Astrocyte of the cerebellum (primary cell): ENCODE measurements at regions not wholly inside any gene's neighbourhood (a gene's known extent, or its start where the extent isn't known, plus 50 kb on each side); places are given as distances from the start of the nearest gene placed in this dataset.
"Not testable (repeated sequence)": the region's sequence is repeated elsewhere in the genome, so short reads cannot be mapped to it uniquely, and the experiment has no call there.

Experiments used
- DNase-seq: peaks from one replicate; pipeline ENCODE4 v3.0.0-alpha.2; 2011; ENCODE audit warnings: low read depth
- H3K4me3 ChIP-seq: 2 replicates; pipeline ENCODE4 v1.5.1; 2011; ENCODE audit warnings: mild to moderate bottlenecking, low read depth, low read length, moderate library complexity
- CTCF ChIP-seq: IDR thresholded peaks from 2 replicates; pipeline ENCODE4 v1.5.1; 2012; ENCODE audit warnings: low read length, low read depth, moderate library complexity, mild to moderate bottlenecking; ENCODE audit errors: missing control alignments
- in situ Hi-C: cut with HindIII; loops from 2 replicates; pipeline ENCODE4 v1.10.0; 2017; ENCODE audit warnings: low sequenced_read_pairs

GRCh38 chr17:77527836-77528505 lies 387.2 kb downstream of the SEC14L1 start:
- in situ Hi-C loops: loop anchor here (25.0 kb wide), 1 partner anchor 484 kb away; no protein-coding TSS in a partner anchor

DNA sequence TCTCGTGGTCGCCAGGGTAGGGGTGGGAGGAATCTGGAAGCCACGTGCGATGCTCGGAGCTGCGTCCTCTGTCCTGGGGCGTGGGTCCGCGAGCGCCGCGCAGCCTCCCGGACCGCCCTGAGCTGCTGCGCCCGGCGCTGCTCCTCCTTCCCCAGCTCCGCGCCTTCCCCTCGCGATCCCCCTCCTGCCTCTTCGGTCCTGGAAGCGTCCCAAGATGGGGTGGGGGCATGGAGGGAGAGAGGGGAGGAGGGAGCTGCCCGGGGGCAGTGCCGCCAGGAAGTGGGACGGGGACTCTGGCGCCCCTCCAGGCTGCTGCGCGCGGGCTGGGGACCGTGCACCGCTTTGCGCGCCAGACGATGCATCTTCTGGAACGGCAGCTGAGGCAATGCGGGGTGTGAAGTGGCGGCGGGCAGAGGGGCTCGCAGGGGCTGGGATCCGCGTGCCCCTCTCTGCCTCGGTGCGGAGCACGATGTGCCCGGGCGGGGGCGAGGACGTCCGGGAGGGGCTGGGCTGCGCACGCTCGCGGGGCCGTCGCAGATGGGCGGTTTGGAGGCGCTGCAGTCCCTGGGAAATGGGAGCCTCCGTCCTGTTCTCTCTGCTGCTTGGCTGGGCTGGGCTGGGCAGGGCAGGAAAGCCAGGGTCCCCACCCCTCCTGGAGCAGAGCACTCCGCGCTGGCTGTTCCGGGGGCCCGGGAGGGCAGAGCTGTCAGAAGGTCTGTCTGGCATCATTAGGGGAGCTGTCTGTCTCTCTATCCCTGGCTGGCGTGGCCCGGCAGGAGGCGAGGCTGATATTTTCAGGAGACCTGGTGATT lies 388.0 kb downstream of the SEC14L1 start:
- H3K4me3 ChIP-seq: peak overlapping the region; percentile 38
- no peak for DNase-seq

More at GRCh38 chr17:77527836-77528505, 387.2 kb downstream of the SEC14L1 start:
- DNase-seq: no peak
- TF ChIP-seq CTCF: no peak
- peak overlapping the region; percentile 38 for H3K4me3 ChIP-seq

GRCh38 chr17:77529328-77529650 lies 388.5 kb downstream of the SEC14L1 start:
- in situ Hi-C loops: loop anchor here (25.0 kb wide), 1 partner anchor 483 kb away; no protein-coding TSS in a partner anchor
- no peak for DNase-seq
- no peak overlapping the region for H3K4me3 ChIP-seq
- no peak for TF ChIP-seq CTCF

More for the DNA sequence above, 388.0 kb downstream of the SEC14L1 start:
- no peak for TF ChIP-seq CTCF
- in situ Hi-C loops: loop anchor here (25.0 kb wide), 1 partner anchor 484 kb away; no protein-coding TSS in a partner anchor

DNA sequence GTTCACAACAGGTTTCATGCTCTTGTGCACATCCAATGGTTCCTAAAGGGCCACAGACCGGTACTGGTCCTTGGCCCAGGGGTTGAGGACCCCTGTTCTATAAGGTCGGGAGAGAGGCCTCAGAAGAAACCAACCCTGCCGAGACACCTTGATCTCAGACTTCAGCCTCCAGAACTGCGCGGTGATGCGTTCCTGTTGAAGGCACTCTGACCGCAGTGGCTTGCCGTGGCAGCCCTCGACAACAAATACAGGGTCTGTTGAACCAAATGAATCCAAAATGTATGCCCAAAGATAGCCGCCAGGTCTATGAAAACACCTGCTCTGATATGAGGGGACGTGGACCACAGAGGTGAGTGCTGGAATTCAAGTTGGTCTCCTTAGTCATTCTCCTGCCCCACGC lies 389.8 kb downstream of the SEC14L1 start:
- no peak for TF ChIP-seq CTCF
- H3K4me3 ChIP-seq: no peak overlapping the region
- DNase-seq: no peak
- in situ Hi-C loops: loop anchor here (25.0 kb wide), 1 partner anchor 482 kb away; no protein-coding TSS in a partner anchor

GRCh38 chr17:77531002-77531401 lies 390.2 kb downstream of the SEC14L1 start:
- H3K4me3 ChIP-seq: no peak overlapping the region
- TF ChIP-seq CTCF: no peak
- DNase-seq: no peak
- in situ Hi-C loops: loop anchor here (25.0 kb wide), 1 partner anchor 481 kb away; no protein-coding TSS in a partner anchor

- in situ Hi-C loops: loop anchor here (25.0 kb wide), 1 partner anchor 481 kb away; no protein-coding TSS in a partner anchor
- no peak for DNase-seq
- no peak for TF ChIP-seq CTCF
- no peak overlapping the region for H3K4me3 ChIP-seq
Measured at GRCh38 chr17:77531641-77532040, 390.9 kb downstream of the SEC14L1 start.

DNA sequence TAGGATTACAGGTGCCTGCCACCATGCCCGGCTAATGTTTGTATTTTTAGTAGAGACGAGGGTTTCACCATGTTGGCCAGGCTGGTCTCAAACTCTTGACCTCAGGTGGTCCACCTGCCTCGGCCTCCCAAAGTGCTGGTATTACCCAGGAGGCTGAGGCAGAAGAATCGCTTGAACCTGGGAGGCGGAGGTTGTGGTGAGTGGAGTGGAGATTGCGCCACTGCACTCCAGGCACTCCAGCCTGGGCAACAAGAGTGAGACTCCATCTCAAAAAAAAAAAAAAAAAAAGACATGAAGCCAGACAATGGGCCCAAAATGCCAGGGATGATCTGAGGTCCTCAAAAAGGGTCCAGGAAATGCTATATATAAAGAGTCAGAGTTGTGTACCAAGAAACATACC lies 392.9 kb downstream of the SEC14L1 start:
- H3K4me3 ChIP-seq, DNase-seq: not testable (repeated sequence)
- in situ Hi-C loops: loop anchor here (25.0 kb wide), 1 partner anchor 479 kb away; no protein-coding TSS in a partner anchor
